HG02642 (cell line): ENCODE measurements at regions not wholly inside any gene's neighbourhood (a gene's known extent, or its start where the extent isn't known, plus 50 kb on each side); places are given as distances from the start of the nearest gene placed in this dataset.

Source experiments
- ATAC-seq: cut with Tn5 transposase; IDR thresholded peaks from one replicate; pipeline ENCODE4 v1.9.1; 2021; ENCODE audit warnings: mild to moderate bottlenecking; ENCODE audit not compliant: unreplicated experiment, poor library complexity

DNA sequence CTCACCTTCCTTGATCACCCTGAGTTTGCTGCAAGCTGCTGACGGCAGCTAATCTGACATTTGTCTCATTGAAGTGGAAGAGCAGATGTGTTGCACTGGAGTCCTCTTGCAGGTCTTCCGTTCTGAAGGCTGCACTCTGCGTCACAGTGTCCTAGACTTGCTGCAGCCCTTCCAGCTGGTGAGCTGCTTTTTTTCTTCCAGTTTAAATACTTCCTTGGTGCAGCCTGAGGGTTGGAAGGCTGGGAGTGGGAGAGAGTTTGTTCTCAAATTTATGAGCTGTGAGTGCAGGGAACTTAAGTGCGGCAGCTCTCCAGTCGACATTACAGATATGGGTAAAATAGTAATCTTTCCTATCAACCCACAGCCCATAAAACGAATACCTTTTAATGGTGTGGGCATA is 303.6 kb upstream of the FAT1 start:
- no peak for ATAC-seq

DNA sequence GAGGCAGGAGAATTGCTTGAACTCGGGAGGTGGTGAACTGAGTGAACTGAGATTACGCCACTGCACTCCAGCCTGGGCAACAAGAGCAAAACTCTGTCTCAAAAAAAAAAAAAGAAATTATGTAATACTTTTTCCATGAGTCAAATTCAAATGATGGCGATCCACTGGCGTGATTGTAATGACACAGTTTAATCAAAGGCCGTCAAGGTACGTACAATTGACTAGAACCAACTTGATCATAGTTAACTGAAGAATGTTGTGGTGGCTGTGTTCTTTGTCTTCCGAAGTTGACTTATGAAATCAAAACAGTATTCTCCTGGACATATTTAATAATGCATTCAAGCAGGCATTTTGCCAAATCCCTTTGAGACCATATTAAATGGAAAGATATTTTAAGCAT is 318.6 kb upstream of the FAT1 start:
- ATAC-seq = no peak

DNA sequence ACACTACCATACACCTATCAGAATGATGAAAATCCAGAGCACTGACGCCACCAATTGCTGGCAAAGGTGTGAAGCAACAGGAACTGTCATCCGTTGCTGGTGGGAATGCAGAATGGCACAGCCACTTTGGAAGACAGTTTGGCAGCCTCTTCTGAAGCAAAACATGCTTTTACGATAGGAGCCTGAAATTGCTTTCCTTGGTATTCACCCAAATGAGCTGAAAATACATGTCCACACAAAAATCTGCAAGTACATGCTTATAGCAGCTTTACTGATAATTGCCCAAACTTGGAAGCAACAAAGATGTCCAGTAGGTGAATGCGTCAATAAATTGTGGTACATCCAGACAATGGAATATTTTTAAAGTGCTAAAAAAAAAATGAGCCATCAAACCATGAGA is 322.8 kb upstream of the FAT1 start:
- no peak for ATAC-seq

DNA sequence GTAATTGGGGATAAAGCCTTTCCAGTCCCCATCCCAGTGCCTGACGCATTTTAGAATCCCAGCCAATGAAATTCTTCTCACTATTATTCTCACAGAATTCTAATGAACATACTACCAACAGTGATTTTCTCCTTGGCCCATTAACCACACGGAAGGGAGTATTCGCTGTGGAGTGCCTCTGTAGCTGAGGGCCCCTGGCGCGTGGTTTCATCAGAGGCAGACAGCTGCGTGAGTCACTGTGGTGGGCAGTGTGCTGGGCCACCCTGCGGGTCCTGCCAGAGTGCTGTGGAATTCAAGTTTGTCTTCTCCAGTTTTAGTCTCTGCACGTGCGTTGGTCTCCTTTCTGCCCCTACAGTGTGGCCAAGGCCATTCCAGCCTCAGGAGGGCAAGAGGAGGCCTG is 335.4 kb upstream of the FAT1 start:
- ATAC-seq = no peak

DNA sequence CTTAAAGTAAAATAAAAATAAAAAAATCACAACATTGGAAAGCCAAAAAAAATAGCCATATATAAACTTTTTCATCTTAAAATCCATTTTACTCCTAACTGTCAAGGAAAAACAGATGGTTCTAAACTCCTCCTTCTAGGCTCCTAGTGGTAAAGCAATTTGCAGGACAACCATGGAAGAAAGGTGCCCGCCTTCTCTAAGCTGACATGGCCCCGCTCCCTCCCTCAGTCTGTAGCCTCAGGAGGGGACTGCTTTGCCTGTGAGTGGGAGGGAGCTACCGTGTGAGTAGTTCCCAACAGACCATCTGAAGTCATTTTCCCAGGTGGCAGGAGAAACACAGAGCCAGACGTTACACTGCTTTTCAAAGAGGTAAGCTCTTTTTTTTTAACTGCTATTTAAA is 336.2 kb upstream of the FAT1 start:
- no peak for ATAC-seq

DNA sequence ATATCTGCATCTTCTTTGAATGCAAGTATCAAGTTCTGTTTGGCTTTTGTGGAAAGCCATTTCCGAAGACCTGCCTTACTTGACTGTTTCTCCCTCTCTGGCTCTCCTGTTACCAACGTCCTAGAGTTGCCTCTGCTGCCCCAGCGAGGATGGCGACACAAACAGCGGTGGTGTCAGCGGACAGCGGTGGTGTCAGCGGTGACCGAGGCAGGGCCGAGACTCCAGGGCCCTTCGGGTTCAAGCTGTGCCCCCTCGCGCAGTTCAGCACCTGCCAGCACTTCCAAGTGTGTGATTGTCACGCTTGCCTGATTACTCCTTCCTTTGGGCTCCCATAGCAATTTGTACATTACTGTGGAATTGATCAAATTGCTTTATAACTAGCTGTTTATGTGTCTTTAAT is 336.9 kb upstream of the FAT1 start:
- ATAC-seq = no peak

DNA sequence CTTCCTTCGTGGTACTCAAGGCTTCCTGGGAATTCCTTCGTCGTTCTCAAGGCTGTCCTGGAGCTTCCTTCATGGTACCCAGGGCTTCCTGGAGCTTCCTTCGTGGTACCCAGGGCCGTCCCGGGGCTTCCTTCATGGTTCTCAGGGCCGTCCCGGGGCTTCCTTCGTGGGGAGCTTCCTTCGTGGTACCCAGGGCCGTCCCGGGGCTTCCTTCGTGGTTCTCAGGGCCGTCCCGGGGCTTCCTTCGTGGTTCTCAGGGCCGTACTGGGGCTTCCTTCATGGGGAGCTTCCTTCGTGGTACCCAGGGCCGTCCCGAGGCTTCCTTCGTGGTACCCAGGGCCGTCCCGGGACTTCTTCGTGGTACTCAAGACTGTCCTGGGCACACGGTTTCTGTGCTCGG is 339.6 kb upstream of the FAT1 start:
- no peak for ATAC-seq

DNA sequence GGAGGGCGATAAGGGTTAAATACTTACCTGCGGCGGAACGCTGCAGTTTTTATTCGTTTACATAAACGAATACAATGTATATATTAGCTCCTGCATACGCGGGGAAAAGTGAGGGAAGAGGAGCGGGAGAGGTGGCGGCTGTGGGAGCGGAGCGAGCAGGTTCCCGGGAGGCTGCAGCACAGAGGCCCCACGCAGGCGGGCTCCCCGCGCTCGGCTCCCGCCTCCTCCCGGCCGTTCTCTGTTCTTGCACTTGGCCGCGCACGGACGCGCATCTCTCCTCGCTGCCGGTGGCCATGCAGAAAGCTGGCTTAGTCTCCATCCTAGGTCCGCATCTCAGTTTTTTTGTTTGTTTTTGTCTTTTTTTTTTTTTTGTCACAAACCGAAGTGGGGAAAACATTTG is 340.4 kb upstream of the FAT1 start:
- ATAC-seq = no peak

DNA sequence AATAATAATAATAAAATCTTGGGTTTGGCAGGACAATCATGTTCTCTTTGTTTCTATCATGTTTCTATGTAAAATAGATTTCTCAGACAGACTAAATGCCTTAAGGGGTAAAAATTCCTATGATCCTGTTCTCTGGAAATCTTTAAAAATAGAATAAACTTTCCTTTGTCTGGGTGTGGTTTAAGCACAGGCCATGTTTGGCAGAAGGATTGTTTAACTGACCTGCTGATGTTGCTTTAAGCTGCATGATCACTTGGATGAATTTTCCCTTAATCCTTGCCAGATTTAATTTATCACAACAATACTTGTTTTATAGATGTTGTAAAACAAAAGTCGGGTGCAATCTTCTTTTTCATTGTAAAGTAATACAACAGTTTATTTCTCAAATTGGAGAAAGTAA is 341.7 kb upstream of the FAT1 start:
- no peak for ATAC-seq

DNA sequence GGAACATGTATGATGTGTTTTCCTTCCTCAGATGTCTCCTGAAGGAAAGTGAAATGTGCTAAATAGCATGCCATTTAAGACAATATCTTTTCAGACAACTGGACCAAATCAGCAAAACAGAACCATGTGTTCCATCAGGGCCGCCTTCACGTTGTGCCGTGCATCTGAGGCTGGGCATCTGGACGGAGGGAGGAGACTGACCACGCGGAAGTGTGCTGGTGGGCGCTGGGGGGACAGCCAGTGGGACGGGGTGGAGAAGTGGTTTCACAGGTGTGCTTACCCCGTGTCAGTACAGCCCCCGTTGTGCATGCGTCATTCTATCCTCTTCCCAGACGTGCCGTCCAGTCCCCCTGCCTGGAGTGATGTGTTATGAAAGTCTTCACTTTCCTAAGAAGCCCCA is 342.1 kb upstream of the FAT1 start:
- ATAC-seq = no peak

DNA sequence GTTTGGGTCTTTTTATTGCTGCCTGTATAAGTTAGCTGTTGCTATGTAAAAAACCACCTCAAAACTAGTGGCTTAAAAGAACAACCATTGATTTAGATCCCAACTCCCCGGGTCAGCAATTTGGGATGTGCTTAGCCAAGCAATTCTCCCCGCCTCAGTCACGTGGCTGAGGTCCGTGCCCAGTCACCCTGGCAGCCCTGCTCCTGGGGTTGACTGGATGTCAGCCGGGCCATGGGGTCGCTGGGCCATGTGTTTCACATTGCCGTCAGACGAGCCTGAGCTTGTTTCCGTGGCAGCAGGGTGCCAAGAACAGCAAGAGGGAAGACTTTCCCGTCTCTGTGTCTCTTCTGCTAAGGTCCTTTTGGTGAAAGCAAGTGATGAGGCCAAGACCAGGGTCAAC is 345.7 kb upstream of the FAT1 start:
- ATAC-seq = no peak

DNA sequence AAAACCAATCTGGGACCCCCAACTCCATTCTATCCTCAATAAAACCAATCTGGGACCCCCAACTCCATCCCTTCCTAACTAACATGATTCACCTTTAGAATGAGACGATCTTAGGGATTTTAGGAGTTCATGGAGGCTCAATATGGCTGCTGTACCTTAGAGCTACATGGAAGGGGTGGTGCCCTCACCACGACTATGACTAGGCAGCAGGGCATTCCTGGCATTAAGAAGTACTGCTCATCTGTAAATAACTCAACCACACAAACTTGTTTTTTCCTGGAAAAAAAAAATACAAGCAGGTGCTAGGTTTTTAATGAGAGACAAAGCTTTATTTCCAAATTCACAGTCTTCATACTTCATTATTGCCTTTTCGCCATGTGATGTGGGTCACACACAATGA is 346.5 kb upstream of the FAT1 start:
- no peak for ATAC-seq

DNA sequence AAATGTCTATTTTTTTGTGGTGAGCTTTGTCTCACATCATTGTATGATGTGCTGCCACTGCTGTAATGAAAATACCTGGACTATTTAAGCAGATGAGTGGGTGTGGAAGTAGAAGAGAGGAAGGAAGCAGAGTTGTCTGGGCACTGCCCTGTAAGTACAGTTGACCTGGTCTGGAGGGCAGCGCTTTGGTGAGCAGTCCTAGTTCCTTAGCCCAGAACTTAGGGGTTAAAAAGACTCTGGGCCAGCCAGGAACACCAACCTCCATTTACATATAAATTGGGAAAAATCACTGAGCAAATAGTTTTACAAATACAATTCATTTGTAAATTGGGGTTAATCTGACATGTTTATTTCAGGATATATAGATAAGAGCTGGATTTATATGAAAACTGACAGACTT is 347.1 kb upstream of the FAT1 start:
- no peak for ATAC-seq

DNA sequence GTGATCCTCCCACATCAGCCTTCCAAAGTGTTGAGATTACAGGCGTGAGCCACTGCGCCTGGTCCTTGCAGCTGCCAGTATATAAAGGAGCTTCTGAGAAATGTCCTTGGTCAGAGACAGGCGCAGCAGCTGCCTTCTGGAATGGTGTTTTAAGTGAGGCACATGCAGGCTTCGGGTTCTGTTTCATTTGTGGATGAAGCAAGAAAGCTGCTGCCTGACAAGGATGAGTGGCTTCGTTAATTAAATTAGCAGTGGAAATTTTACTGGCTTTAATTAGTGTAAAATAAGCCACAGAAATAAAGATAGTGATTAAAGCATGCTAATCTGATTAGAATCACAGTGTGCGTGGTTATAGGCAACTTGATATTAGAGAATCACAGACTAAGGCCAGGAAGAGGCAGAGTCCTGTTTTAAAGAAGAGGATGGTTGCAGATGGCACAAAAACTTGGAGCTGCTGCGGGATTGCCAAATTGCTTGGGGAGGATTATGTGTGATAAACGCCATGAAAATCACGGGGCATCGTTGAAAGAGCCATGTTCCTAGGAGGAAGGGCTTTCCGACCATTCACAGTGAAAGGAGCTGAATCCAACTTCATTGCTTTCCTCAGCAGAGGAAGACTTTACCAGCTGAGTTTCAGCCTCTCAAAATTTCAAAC is 348.4 kb upstream of the FAT1 start:
- no peak for ATAC-seq

DNA sequence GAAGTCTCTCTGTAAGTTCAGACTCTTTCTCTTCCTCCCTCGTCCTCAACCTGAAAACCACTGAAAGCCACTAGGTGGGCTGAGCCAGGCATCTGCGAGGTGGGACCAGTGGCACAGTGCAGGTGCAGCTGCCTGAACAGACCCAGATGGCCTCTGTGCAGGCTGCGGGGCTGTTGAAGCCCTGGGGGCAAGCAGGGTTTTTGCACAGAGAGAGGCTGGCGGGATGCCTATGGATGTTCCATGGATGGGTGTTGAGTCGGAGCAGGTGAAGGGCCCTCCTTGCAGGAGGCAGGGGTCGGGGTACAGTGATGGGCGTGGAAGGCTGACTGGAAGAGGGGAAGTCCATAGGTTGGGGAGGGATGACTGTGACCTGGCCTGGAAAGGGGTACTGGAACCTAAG is 350.2 kb upstream of the FAT1 start:
- ATAC-seq = no peak

DNA sequence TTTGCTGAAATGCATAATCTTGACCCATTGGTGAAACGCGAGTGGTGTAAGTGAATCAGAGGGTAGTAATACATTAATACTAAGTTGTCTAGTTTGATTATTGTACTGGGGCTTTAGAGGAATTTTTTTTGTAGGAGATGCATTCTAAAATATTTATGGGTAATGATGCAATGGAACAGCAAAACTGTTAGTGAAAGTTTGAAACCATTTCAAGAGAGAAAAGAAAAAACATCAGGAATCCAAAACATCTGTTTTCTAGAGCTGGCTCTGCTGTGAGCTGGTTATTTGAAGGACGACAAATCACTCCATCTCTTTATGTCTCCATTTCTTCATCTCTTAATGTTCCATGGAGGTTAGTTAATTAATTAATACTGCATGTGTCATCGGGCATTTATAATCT is 351.9 kb upstream of the FAT1 start:
- ATAC-seq = no peak

DNA sequence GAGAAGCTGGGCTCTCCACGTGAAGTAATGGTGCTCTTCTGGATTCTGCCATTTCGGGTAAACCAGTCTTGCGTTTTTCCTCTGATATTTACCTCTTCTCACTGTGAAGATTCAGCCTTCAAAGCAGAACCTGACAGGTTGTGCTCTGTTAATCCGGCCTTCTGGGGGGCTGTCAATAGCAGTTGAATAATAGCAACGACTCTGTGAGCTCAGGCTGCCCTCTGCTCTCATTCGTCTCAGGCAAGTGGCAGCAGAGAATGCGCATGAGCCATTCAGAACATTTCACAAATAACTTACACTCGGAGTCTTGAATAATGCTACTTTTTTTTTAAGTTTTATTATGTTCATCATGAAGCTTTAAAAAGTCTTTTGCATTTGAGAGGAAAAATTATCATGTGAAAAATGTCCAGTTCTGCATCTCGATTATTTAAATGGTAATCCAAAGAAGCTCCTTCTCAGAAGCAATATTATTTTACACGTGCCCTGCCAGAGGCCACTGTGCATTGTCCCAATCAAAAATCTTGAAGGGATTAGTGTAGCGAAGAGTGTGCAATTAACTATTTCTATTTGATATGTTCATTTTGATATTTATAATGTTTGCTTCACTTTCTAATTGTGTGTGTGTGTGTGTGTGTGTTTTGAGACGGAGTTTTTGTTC is 354.2 kb upstream of the FAT1 start:
- ATAC-seq = no peak

DNA sequence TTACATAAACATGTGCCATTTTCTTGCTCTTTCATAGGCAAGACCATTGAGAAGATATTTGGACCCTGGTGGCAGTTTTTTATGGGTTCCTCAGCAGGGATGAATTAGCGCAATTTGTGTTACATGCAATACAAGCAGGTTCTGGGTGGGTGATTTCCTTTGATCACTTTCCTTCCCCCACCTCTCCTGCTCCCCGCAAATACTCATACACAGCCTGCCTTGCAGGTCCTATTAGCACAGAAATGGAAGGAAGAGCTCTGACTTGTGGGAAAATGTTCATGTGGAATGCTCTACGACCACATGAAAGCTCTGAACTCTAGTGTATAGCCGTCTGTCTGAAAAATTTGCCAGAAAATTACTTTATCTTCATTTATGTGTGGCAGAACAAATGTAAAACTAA is 361.0 kb upstream of the FAT1 start:
- no peak for ATAC-seq

DNA sequence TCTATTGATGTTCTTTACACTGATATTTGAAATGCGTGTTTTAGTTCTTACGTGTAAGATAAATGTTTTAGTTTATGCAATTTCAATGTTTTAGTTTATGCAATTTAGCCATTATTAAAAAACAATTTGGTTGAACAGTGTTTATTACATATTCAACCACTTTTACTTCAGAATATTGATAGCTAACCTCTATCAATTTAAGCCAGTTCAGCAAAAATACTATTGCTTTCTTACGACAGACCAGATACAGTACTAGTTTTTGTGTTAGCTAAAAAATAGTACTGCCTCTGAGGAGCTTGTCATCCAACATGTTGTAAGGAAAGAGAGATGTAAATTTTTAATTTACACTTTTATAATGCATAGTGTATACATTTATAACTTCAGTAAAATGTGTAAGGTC is 361.7 kb upstream of the FAT1 start:
- no peak for ATAC-seq

DNA sequence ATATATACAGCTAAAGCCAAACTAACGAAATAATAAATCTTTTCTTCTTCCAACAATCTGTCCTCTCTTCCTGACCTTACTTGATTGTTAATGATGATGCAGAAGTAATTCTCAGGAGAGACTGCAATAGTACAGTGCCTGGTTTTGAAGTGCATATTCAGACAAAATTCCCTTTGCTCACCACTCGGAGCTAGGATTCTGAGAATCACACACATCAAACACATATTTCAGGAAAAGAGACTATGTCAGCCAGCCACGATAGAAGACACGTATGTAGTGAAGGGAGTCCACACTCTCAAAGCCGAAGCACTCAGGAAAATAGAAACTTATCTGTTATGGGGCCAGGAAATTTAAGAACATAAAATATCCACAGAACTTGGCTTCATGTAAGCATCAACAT is 362.5 kb upstream of the FAT1 start:
- no peak for ATAC-seq

DNA sequence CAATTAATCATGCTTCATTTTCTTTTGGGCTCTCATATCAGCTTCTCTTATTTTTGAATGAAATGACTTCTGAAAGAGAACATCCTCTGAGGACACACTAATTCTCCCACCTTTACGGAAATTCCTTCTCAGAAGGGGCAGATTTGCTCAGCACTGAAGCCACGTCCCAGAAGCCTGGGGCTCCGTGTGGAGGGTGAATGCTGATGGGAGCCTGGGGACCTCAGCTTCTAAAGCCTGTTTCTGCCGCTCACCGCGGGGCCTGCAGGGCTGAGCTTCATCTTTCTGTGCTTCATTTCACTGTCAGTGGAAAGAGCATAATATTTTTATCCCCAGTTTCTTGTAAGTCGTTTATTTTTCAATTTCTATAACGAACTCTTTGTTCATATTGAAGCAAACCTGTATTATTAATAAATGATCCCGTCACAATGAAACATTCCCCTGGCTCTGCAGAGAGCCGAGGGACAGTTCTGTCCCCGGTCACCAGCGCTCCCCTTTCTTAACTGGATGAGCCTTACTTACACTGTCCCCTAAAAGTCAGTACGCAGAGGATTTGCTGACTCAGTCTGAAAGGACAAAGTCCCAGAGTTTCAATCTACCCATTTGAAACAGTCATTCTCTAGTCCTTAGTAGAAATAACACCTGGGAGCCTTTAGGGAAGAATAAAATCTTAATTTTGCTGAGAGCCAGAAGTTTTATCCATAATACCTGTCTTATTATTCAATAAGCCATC is 364.6 kb upstream of the FAT1 start:
- ATAC-seq = no peak

DNA sequence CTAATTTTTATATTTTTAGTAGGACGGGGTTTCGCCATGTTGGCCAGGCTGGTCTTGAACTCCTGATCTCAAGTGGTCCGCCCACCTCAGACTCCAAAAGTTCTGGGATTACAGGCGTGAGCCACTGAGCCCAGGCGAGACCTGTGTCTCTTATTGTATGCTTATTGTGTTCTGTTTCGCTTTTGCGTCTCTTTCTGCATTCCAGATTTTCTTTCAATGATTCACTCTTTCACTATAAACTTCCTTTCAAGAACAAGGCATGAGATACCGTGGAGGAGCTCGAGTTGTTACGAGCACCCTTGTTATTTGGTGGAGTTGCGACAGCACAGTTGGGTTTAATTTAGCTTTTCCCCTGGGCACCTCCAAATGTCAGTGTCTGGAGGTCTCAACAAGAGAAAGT is 366.7 kb upstream of the FAT1 start:
- no peak for ATAC-seq
